HepG2 (cell line): ENCODE measurements at regions not wholly inside any gene's neighbourhood (a gene's known extent, or its start where the extent isn't known, plus 50 kb on each side); places are given as distances from the start of the nearest gene placed in this dataset.

ENCODE experiments used
- CHD2 ChIP-seq: IDR thresholded peaks from 2 replicates; pipeline ENCODE4 v1.6.1; 2011; ENCODE audit warnings: low read depth, low read length, improper control_type of control experiment
- CTCF ChIP-seq: sonication (generic); formaldehyde crosslinking; IDR thresholded peaks from 2 replicates; pipeline ENCODE4 v1.5.0; 2020; ENCODE audit warnings: mild to moderate bottlenecking, missing genetic modification reagents, moderate library complexity
- EZH2 ChIP-seq: conservative IDR thresholded peaks from 2 replicates; pipeline ENCODE4 v1.6.1; 2012; ENCODE audit warnings: mild to moderate bottlenecking, low read depth, low read length, moderate library complexity
- FIP1L1 ChIP-seq: fragments of 200-400 bp; formaldehyde crosslinking; IDR thresholded peaks from 2 replicates; pipeline ENCODE4 v1.6.1; 2018; ENCODE audit warnings: low read depth, mild to moderate bottlenecking, low read length, moderate library complexity, borderline replicate concordance; ENCODE audit not compliant: insufficient read depth
- FOSL1 ChIP-seq: sonication (generic); formaldehyde crosslinking; IDR thresholded peaks from 2 replicates; pipeline ENCODE4 v1.9.0; 2021; ENCODE audit warnings: missing genetic modification reagents, borderline replicate concordance
- GLI4 ChIP-seq: sonication (generic); formaldehyde crosslinking; IDR thresholded peaks from 2 replicates; pipeline ENCODE4 v1.5.1; 2020; ENCODE audit warnings: missing genetic modification reagents, mild to moderate bottlenecking, moderate library complexity, borderline replicate concordance
- PHF21A ChIP-seq: sonication (generic); formaldehyde crosslinking; IDR thresholded peaks from 2 replicates; pipeline ENCODE4 v1.5.0; 2020; ENCODE audit warnings: mild to moderate bottlenecking, missing genetic modification reagents
- TARDBP ChIP-seq: sonication (generic); formaldehyde crosslinking; IDR thresholded peaks from 2 replicates; pipeline ENCODE4 v1.8.0; 2022; ENCODE audit warnings: mild to moderate bottlenecking, missing genetic modification reagents
- YY1 ChIP-seq: IDR thresholded peaks from 2 replicates; pipeline ENCODE4 v1.6.1; 2011; ENCODE audit warnings: low read length, low read depth, moderate library complexity, mild to moderate bottlenecking; ENCODE audit not compliant: insufficient read depth, insufficient replicate concordance
- ZNF3 ChIP-seq: IDR thresholded peaks from 2 replicates; pipeline ENCODE4 v1.7.0; 2017; ENCODE audit warnings: inconsistent platforms
- ZNF816 ChIP-seq: sonication (generic); formaldehyde crosslinking; IDR thresholded peaks from 2 replicates; pipeline ENCODE4 v1.8.0; 2022; ENCODE audit warnings: missing genetic modification reagents, mild to moderate bottlenecking, borderline replicate concordance
- TF ChIP-seq, protein P1 (sequence below): sonication (generic); formaldehyde crosslinking; IDR thresholded peaks from 2 replicates; pipeline ENCODE4 v1.4.0; 2020; ENCODE audit warnings: missing genetic modification reagents, borderline replicate concordance
- TF ChIP-seq, protein P2 (sequence below): sonication (generic); formaldehyde crosslinking; IDR thresholded peaks from 2 replicates; pipeline ENCODE4 v1.4.0; 2020; ENCODE audit warnings: missing genetic modification reagents

DNA sequence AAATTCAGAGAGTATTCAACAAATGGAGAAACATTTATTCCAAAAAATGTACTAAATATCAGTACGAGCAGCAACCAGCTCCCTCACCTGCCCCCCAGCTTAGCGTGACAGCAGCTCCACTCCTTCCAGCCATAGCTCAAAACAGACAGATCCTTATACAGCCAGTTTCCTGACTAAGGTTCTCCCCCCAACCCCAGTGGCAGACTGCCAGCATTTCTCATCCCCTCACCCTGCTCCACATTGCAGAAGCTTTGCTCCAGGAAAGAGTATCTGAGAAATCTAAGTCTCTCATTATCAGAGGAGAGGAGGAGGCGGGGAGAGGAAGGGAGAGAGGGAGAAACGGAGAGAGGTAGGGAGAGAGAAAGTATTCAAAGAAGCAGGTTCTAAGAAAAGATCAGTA lies 53.3 kb upstream of the PASD1 start:
- TF ChIP-seq ZNF816 (CRISPR knock-in tag) (no peak), YY1 (no peak), EZH2 (no peak), ZNF3 (CRISPR knock-in tag) (no peak), FIP1L1 (no peak), CHD2 (no peak), TARDBP (no peak), CTCF (CRISPR knock-in tag) (no peak), PHF21A (no peak), GLI4 (CRISPR knock-in tag) (no peak), FOSL1 (CRISPR knock-in tag) (no peak)
- TF ChIP-seq, protein P1, sequence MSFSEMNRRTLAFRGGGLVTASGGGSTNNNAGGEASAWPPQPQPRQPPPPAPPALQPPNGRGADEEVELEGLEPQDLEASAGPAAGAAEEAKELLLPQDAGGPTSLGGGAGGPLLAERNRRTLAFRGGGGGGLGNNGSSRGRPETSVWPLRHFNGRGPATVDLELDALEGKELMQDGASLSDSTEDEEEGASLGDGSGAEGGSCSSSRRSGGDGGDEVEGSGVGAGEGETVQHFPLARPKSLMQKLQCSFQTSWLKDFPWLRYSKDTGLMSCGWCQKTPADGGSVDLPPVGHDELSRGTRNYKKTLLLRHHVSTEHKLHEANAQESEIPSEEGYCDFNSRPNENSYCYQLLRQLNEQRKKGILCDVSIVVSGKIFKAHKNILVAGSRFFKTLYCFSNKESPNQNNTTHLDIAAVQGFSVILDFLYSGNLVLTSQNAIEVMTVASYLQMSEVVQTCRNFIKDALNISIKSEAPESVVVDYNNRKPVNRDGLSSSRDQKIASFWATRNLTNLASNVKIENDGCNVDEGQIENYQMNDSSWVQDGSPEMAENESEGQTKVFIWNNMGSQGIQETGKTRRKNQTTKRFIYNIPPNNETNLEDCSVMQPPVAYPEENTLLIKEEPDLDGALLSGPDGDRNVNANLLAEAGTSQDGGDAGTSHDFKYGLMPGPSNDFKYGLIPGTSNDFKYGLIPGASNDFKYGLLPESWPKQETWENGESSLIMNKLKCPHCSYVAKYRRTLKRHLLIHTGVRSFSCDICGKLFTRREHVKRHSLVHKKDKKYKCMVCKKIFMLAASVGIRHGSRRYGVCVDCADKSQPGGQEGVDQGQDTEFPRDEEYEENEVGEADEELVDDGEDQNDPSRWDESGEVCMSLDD = no peak
- TF ChIP-seq, protein P2, sequence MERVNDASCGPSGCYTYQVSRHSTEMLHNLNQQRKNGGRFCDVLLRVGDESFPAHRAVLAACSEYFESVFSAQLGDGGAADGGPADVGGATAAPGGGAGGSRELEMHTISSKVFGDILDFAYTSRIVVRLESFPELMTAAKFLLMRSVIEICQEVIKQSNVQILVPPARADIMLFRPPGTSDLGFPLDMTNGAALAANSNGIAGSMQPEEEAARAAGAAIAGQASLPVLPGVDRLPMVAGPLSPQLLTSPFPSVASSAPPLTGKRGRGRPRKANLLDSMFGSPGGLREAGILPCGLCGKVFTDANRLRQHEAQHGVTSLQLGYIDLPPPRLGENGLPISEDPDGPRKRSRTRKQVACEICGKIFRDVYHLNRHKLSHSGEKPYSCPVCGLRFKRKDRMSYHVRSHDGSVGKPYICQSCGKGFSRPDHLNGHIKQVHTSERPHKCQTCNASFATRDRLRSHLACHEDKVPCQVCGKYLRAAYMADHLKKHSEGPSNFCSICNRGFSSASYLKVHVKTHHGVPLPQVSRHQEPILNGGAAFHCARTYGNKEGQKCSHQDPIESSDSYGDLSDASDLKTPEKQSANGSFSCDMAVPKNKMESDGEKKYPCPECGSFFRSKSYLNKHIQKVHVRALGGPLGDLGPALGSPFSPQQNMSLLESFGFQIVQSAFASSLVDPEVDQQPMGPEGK (CRISPR knock-in tag) = no peak
